ENCODE measurements at regions not wholly inside any gene's neighbourhood (a gene's known extent, or its start where the extent isn't known, plus 50 kb on each side); places are given as distances from the start of the nearest gene placed in this dataset.

GRCh38 chr21:35120631-35121180 lies 71.6 kb upstream of the RUNX1 start:
- TF ChIP-seq POLR2AphosphoS5 (IDR thresholded peaks at IDR 0.05) (no peak), POLR2A (IDR thresholded peaks at IDR 0.05) (no peak), CTCF (IDR thresholded peaks at IDR 0.05) (no peak), EP300 (IDR thresholded peaks at IDR 0.05) (no peak)

Data from upper lobe of left lung (tissue), 4 donors.